OCI-LY7 (cell line): ENCODE measurements at regions not wholly inside any gene's neighbourhood (a gene's known extent, or its start where the extent isn't known, plus 50 kb on each side); places are given as distances from the start of the nearest gene placed in this dataset.

Experiments used
- BruUV-seq: library from RNA; stranded (reverse); fragments of 400-500 nt; replicated peaks from 2 replicates; lab custom pipeline; 2021; lab: Mats Ljungman, UMichigan
- CTCF ChIA-PET: fragments of 300-600 bp; sonication (Branson Sonifier 250); formaldehyde crosslinking; loops from one replicate; lab custom pipeline; 2022; ENCODE audit warnings: antibody characterized with exemption; ENCODE audit not compliant: unreplicated experiment; lab: Charles Lee
- POLR2A ChIA-PET: fragments of 300-600 bp; sonication (Branson Sonifier 250); formaldehyde crosslinking; loops from one replicate; lab custom pipeline; 2022; ENCODE audit warnings: antibody characterized with exemption; lab: Charles Lee
- DNase-seq: peaks from one replicate; pipeline ENCODE4 v3.0.0-alpha.2; 2015; ENCODE audit warnings: low spot score
- H2AFZ ChIP-seq: fragments of 200-600 bp; sonication (generic), shearing (Covaris generic); 2 replicates; pipeline ENCODE4 v1.6.1; 2014; ENCODE audit warnings: mild to moderate bottlenecking, antibody characterized with exemption, low read length, moderate library complexity
- H3K27ac ChIP-seq: fragments of 200-600 bp; sonication (generic); 2 replicates; pipeline ENCODE4 v1.5.1; 2014; ENCODE audit warnings: mixed run types, low read depth, mild to moderate bottlenecking, moderate library complexity, low read length, inconsistent platforms; ENCODE audit not compliant: poor library complexity, severe bottlenecking
- H3K36me3 ChIP-seq: fragments of 200-600 bp; sonication (generic); 2 replicates; pipeline ENCODE4 v1.6.1; 2014; ENCODE audit warnings: mild to moderate bottlenecking, antibody characterized with exemption, low read length, moderate library complexity, mixed read lengths; ENCODE audit not compliant: insufficient read depth
- H3K4me1 ChIP-seq: fragments of 200-600 bp; sonication (generic); 2 replicates; pipeline ENCODE4 v1.5.1; 2014; ENCODE audit warnings: mild to moderate bottlenecking, low read length; ENCODE audit not compliant: insufficient read depth, poor library complexity, severe bottlenecking
- H3K4me2 ChIP-seq: fragments of 200-600 bp; sonication (generic); 2 replicates; pipeline ENCODE4 v1.6.1; 2014; ENCODE audit warnings: mild to moderate bottlenecking, low read length
- H3K4me3 ChIP-seq: fragments of 200-600 bp; sonication (generic); 2 replicates; pipeline ENCODE4 v1.5.1; 2014; ENCODE audit warnings: mild to moderate bottlenecking, low read depth, low read length; ENCODE audit not compliant: poor library complexity, severe bottlenecking
- H3K79me2 ChIP-seq: fragments of 200-600 bp; sonication (generic); 2 replicates; pipeline ENCODE4 v1.6.1; 2016; ENCODE audit warnings: low read depth, mild to moderate bottlenecking, low read length, moderate library complexity, mixed read lengths; ENCODE audit not compliant: insufficient read depth
- H3K9me2 ChIP-seq: fragments of 200-600 bp; sonication (generic); 2 replicates; pipeline ENCODE4 v1.6.1; 2016; ENCODE audit warnings: mild to moderate bottlenecking, low read length, mixed read lengths; ENCODE audit not compliant: insufficient read depth
- H3K9me3 ChIP-seq: fragments of 200-600 bp; sonication (generic); 2 replicates; pipeline ENCODE4 v1.6.1; 2014; ENCODE audit warnings: mild to moderate bottlenecking, mixed run types, low read length, mixed read lengths
- H4K20me1 ChIP-seq: fragments of 200-600 bp; sonication (generic); 2 replicates; pipeline ENCODE4 v1.6.1; 2014; ENCODE audit warnings: mild to moderate bottlenecking, antibody characterized with exemption, low read length, moderate library complexity, mixed read lengths; ENCODE audit not compliant: insufficient read depth
- EZH2phosphoT487 ChIP-seq: fragments of 200-600 bp; sonication (generic); IDR thresholded peaks from 2 replicates; pipeline ENCODE4 v1.6.1; 2018; ENCODE audit warnings: low read depth, borderline replicate concordance, mild to moderate bottlenecking, mixed run types, antibody characterized with exemption, low read length, moderate library complexity, mixed read lengths
- intact Hi-C: fragments of 100-400 bp; cut with micrococcal nuclease; formaldehyde crosslinking; loops from one replicate; pipeline ENCODE4 v1.10.0; 2022; ENCODE audit not compliant: unreplicated experiment
- TF ChIP-seq, protein P1 (sequence below): fragments of 200-600 bp; sonication (generic); conservative IDR thresholded peaks from 2 replicates; pipeline ENCODE4 v1.5.1; 2014; ENCODE audit warnings: mild to moderate bottlenecking, antibody characterized with exemption, low read length, moderate library complexity, mixed read lengths

DNA sequence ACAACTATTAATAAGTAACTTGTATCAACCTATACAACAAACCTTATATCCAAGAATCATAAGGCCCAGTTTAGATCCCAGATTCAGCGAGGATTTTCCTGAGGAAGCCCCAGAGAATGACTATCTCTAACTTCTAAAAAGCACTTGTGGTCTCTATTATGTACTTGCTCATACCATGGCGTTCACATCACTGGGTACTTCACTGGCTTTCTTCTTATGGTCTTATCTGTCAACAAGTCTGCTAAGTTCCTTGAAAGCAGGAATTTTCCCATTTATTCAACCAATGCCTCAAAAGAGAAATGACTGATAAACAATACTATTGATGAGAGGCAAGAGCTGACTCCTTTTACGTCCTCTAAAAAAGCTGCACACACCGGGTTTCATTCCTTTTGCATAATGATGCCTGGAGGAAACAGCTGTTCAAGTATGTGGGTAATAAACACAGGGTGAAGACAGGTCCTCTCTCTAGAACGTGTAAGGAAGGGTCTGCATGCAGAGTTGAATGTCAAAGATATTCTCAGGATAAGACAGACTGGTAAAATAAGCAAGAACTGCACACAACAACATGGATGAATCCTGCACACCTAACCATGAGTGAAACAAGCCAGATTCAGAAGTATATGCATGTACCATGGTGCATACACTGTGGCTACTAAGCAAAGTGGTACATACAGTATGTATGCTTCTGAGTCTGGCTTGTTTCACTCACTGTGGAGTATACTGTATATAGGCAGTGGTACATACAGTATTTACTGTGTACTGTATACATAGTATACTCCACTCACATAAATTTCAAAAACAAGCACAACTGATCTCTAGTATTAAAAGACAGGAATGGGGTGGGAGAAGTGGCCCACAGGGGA lies 408.7 kb downstream of the SHQ1 start:
- CTCF ChIA-PET, result interaction anchor here (0.6 kb wide), 1 partner anchor 170 kb away, joined by 3 read pairs; no protein-coding TSS in a partner anchor
- BruUV-seq, result no TSS peak
- peaks cover 58% of the 10 kb centered on the region for H3K4me1 ChIP-seq
- H3K36me3 ChIP-seq, result peaks cover 50% of the 10 kb centered on the region
- H3K9me3 ChIP-seq, result no peaks in the 10 kb centered on the region
- POLR2A ChIA-PET, result interaction anchor here (0.6 to 1.1 kb wide), 2 partner anchors 14 to 17 kb away, joined by 3 to 4 read pairs; no protein-coding TSS in a partner anchor
- peak overlapping the region; percentile 65 for H3K4me2 ChIP-seq
- peak overlapping the region; percentile 43 for H3K4me3 ChIP-seq
- H4K20me1 ChIP-seq, result peaks cover 58% of the 10 kb centered on the region
- peak; percentile 37 for DNase-seq
- no peak overlapping the region for H2AFZ ChIP-seq
- H3K79me2 ChIP-seq, result peaks cover 95% of the 10 kb centered on the region
- intact Hi-C loops, result loop anchor here (2.0 to 10.0 kb wide), 5 partner anchors 127 to 455 kb away; no protein-coding TSS in a partner anchor
- H3K27ac ChIP-seq, result peak overlapping the region; percentile 31
- no peaks in the 10 kb centered on the region for H3K9me2 ChIP-seq
- TF ChIP-seq, protein P1, sequence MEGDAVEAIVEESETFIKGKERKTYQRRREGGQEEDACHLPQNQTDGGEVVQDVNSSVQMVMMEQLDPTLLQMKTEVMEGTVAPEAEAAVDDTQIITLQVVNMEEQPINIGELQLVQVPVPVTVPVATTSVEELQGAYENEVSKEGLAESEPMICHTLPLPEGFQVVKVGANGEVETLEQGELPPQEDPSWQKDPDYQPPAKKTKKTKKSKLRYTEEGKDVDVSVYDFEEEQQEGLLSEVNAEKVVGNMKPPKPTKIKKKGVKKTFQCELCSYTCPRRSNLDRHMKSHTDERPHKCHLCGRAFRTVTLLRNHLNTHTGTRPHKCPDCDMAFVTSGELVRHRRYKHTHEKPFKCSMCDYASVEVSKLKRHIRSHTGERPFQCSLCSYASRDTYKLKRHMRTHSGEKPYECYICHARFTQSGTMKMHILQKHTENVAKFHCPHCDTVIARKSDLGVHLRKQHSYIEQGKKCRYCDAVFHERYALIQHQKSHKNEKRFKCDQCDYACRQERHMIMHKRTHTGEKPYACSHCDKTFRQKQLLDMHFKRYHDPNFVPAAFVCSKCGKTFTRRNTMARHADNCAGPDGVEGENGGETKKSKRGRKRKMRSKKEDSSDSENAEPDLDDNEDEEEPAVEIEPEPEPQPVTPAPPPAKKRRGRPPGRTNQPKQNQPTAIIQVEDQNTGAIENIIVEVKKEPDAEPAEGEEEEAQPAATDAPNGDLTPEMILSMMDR, result no peak
- no peak for TF ChIP-seq EZH2phosphoT487

DNA sequence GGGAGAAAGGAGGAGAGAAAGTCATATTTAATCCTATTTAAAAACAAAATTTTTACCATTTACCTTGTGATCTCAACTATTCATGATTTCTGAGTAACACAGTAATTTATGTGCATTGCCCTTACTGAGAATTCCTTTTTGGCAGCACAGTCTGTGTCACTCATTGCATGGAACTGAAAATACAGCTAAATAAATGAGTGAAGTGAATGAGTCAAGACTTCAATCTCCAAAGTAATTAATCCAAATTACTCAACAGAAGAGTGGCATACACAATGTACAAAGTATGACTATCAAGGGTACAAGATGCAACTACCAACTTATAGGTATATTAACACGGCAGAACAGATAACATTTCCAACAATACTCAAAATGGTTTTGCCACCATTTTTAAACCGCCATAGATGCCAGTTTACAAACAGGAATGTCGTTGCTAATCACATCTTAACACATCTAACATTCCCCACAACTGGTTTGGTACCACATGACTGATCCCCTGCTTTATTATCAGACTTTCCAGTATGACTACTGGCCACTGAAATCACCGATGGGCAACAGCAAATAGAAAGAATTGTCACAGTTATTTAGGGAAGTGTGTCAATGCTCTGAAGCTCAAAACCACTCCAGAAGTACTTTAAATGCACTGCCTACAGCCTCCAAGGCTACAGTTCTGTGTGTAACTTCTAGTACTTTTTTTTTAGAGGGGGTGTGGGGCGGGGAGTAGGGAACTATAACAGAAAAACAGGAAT lies 410.4 kb downstream of the SHQ1 start:
- H3K4me1 ChIP-seq, result peaks cover 42% of the 10 kb centered on the region
- ChIA-PET POLR2A (interaction anchor here (0.6 kb wide), 1 partner anchor 477 kb away, joined by 3 read pairs; no protein-coding TSS in a partner anchor), CTCF (no interaction called here)
- no peak overlapping the region for H3K4me3 ChIP-seq
- H3K27ac ChIP-seq, result no peak overlapping the region
- H3K9me3 ChIP-seq, result no peaks in the 10 kb centered on the region
- intact Hi-C loops, result no loop called here
- H3K79me2 ChIP-seq, result peaks cover 95% of the 10 kb centered on the region
- H4K20me1 ChIP-seq, result peaks cover 49% of the 10 kb centered on the region
- H3K4me2 ChIP-seq, result no peak overlapping the region
- H3K36me3 ChIP-seq, result peaks cover 38% of the 10 kb centered on the region
- no peak overlapping the region for H2AFZ ChIP-seq
- DNase-seq, result no peak
- TF ChIP-seq EZH2phosphoT487, result no peak
- TF ChIP-seq, protein P1, result no peak
- no TSS peak for BruUV-seq
- H3K9me2 ChIP-seq, result no peaks in the 10 kb centered on the region
